Stimulated activated CD4-positive, alpha-beta T cell treated with anti-CD3 and anti-CD28 coated beads, Interleukin-1b, Interleukin-23, amount 100 ng/mL, for 24 hours (primary cell): ENCODE measurements at regions not wholly inside any gene's neighbourhood (a gene's known extent, or its start where the extent isn't known, plus 50 kb on each side); places are given as distances from the start of the nearest gene placed in this dataset.
"Not testable (repeated sequence)": the region's sequence is repeated elsewhere in the genome, so short reads cannot be mapped to it uniquely, and the experiment has no call there.

Experiments
- DNase-seq, 4 experiments: peaks; one replicate each; pipeline ENCODE4 v3.0.0-alpha.2; 2020; ENCODE audit warnings: low read depth in 4 of 4, low spot score in 1 of 4

DNA sequence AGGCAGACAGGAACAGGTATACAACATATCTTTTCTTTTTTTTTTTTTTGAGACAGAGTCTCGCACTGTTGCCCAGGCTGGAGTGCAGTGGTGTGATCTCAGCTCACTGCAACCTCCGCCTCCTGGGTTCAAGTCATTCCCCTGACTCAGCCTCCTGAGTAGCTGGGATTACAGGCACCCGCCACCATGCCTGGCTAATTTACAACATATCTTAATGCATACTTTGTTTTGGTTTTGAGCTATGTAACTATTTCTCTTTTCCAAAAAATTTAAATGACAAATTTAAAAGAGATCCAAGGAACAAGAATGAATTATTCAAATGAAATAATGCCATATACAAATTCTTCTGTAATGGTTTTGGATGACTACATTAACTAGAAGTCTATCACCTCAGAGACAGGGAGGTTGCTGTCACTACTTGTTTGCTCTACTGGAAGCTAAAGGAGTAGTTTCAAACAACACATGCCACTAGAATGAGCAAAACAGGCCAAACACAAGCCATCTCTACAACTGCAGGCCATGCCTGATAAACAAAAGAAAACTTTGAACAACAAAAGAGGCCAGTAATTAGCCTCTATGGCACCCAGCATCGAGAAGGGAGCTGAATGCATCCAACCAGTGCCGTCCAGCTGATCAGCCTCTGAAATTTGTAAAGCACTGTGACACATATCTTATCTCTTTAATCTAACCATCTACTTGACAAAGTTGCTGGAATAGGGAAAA, 133.6 kb upstream of the VOPP1 start:
- DNase-seq, result not testable (repeated sequence)

DNA sequence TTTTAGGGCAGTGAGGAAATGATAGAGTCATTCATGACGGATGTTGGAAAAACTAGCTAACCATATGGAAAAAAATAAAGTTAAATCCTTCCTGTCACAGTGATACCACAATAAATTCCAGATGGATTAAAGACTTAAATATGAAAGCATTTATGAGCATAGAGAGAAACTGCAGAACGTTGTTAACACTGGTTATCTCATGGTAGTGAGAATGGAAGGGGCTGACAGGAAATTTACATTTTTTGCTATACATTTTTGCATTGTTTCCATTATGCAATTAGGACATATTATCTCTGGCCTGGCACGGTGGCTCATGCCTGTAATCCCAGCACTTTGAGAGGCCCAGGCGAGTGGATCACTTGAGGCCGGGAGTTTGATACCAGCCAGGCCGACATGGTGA, 130.5 kb upstream of the VOPP1 start:
- not testable (repeated sequence) for DNase-seq

DNA sequence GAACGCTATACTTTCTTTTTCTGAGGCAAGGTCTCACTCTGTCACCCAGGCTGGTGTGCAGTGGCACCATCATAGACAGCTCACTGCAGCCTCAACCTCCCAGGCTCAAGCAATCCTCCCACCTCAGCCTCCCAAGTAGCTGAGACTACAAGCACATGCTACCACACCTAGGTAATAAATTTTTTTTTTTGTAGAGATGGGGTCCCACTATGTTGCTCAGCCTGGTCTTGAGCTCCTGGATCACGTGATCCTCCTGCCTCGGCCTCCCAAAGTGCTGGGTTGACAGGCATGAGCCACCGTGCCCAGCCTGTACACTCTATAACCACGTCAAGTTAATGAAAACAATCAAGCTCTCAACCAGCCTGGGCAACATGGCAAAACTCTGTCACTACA, 127.1 kb upstream of the VOPP1 start:
- DNase-seq, result not testable (repeated sequence)

DNA sequence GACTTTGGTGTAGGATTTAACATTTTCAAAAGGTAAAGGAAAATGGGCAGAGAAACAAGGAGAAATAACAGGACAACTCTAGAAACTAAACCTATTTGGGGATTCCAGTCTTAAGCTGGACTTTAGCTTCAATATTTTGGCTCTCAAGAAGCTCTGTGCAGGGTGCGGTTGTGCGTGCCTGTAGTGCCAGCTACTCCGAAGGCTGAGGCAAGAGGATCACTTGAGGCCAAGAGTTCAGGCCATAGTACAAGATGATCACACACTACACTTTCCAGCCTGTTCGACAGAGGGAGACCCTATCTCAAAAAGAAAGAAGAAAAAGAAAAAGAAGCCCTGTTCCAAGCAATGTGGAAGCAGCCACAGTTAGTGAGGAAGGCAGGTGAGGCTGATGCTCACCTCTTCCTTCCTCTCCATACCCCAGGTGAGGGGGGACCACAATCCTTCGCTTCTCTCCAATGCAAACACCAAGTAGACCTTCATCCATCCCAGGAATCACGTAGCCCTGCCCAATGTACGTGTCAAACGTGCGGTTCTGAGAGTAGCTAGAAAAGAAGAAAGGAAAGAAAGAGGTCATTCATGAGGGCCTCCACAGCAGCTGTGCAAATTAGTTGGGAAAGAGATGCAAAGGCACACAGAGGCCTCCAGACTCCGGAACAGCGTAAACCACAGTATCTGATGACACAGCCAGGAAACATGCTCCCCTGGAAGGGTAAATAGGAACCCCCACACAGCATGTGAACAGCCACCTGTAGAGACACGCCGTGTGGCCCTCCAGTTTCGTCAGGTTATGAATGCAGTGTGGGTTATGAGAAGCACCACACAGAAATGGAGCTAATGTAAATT, 126.5 kb upstream of the VOPP1 start:
- not testable (repeated sequence) for DNase-seq

DNA sequence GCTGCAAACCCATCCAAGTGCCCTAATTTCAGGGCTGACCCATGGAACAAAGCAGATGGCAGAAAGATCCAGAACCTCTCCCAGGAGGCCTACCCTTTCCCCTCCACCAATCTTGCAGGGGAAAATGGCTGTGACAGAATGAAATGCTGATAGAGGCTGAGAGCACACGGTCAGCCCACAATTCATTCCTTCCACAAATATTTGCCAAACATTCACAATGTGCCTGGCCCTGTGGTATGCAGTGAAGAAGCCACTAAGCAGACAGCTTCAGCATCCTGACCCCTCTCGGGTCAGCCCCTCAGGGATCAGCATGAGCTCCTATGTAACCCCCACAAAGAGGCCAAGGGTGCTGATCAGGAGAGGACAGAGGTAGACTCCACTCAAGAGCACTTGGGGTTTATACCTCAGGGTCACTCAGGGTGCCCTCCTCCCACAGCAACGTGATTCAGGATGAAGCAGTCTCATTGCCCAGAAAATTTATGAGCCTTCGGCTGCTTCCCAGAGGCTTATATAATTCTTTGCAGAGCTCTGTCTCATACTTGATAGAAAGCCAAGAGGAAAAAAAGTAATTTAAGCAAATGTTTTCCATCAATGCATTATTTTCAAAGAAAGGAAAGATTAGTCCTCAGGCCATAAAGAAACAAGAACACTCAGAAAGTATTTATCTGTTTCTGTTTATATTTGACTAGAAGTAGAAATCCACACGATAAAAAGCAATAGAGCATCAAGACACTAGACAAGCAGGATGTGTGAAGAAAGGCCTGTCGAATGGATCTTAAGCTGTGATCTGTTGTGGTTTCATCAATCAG, 123.8 kb upstream of the VOPP1 start:
- DNase-seq, result not testable (repeated sequence)

DNA sequence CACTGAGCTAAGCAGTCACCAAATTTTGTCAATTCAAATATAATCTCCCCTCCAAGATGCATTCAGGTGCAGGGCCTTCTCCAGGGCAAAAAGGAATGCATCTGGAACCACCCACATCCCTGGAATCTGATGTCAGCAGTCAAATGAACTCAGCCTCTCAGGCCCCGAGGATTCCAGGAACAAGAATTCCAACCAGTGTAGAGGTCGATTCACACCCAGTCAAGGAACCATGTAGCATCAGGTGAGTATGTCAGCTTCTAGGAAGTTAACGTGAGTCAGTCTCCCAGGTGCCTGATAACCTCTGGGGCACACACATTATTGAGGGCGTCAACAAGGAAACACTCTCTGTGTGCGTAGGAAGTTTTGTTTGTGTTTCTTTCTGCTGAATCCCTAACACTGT, 122.2 kb upstream of the VOPP1 start:
- DNase-seq, result not testable (repeated sequence)

DNA sequence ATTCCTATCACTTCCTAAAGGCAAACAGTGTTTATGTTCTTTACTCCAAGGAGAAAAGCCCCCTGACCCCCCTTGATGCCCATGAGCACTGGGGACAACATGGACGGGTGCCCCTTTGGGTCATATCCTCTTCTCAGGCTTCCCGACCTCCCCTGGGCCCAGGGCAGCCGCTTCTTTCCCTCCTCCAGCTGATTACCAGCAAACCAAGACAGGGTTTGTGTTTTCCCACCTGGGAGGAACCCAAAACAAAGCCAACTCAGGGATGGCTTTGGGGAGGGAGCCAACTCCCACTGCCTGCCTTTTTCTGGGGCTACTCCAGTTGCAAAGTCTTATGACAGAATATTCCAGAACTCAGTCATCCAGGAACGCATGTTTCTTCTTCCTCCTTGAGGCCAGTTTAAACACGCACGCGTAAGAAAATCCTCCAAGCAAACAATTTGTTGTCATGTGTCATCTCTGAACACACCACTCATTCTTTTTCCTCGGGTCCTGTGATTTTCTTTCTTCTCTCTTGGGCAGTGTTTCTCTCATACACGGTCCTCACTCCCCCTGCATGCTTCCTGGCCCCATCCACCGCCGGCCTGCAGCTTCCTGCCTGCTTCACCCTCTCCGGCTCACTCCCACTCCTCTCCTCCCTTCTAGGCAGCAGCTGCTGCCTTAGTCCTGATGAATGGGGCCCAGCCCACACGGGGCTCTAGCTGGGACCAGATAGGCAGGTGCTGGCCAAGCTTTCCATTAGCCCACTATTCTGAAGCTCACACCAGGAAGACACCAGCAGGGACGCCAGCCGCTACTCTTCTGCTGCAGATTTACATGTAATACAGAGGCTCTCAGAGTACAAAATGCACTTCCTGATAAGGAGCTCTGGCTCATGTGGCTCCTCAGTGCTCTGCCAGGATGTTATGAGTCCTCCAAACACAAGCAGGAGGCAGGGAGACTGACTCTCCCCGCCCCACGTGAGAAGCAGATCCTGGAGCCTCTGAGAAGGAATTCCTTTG, 116.7 kb upstream of the VOPP1 start:
- DNase-seq, result not testable (repeated sequence)

DNA sequence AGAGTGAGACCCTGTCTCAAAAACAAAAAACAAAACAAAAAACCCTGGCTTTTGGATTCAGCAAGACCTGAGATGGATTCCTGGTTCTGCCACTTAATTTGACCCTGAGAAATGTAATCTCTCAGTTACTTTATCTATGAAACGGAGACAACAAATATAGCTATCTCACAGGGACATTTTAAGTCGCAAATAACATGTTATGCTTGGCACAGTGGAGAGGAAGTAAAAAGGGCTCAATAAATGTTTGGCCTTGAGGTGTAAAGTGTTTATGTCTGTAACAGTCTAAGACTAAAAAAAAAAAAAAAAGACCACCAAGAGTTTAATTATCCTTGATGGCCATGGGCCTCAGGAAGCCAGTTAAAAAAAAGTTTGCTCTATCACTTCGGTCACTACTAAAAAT, 116.0 kb upstream of the VOPP1 start:
- not testable (repeated sequence) for DNase-seq

DNA sequence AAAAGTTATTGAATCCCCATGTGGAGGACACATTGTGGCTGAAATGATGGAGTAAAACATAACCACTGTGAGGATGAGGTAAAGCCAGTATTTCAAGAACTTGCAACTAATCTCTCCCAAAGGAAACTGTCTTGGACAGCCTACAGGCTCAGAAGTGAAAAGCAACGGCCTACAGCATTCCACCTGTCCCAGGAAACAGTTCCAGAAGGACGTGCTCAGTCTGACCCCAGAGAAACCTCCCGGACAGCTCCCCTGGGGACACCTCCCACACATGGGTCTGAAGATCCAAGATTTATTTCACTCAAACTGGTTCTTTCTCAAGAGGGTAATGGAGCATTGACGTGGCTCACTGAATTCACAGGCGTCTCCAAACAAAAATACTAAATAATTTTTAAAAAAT, 115.0 kb upstream of the VOPP1 start:
- DNase-seq, result not testable (repeated sequence)

DNA sequence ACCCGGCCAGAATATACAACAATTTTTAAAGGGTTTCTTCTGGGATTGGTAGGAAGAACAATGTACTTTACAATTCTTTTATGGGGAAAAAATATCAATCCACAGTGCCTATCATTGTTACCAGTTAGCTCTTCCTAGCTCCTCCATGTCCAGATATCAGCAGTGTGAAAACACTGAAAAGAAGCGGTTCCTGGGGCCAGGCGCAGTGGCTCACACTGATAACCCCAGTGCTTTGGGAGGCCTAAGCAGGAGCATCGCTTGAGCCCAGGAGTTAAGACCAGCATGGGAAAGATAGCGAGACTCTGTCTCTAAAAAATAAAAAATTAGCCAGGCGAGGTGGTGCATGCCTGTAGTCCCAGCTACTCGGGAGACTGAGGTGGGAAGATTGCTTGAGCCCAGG, 114.5 kb upstream of the VOPP1 start:
- not testable (repeated sequence) for DNase-seq

DNA sequence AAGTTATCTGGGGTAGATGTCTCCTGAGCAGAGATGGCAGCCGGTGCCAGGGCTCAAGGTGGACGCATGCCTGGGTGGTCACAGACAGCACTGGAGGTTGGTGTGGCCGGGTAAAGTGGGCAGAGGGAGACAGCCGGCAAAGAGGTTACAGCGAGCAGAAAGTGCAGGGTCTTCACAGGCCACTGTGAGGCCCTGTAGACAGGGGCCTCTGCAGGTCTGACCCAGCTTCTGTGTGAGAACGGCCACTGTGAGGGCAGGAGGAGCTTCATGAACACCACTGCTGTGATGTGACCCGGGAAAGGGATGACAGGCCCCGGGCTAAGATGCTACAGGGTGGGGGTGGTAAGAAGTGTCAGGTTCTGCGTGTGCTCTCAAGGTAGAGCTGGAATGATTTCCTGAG, 111.2 kb upstream of the VOPP1 start:
- DNase-seq, result not testable (repeated sequence)

DNA sequence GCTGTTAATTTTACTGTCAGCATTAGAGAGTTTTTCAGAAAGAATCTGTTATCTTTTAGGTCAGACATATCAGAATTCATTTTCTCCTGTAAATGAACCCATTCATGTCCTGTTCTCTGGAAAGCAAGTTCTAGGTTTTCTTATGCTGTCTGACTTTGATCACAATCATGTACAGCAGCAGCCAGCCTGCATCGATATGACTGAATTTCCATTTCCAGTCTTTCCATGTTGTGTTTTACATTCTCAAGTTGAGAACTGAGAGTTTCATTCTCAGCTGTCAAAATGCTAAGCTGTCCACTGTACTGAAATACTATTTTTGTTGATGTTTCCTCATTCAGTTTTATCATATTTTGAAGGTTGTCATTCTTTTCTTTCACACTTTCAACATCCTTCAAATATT, 103.3 kb upstream of the VOPP1 start:
- DNase-seq, result not testable (repeated sequence)

DNA sequence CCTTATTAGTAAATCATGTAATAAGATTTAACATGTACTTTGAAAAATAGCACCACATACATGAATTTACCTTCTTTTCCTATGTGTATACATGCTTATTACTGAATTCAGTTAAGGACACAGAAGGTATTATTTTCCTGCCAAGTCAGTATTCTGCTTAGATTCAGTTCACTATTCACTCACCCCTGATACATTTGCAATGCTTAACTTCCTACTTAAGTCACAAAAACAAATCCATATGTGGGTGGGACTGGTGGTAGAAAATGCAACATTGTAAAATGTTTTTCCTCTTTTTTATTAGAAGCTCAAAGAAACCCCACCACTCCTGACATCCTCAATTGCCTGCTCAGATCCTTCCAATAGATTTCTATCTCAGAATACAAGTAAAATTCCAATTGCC, 101.2 kb upstream of the VOPP1 start:
- DNase-seq, result not testable (repeated sequence)

DNA sequence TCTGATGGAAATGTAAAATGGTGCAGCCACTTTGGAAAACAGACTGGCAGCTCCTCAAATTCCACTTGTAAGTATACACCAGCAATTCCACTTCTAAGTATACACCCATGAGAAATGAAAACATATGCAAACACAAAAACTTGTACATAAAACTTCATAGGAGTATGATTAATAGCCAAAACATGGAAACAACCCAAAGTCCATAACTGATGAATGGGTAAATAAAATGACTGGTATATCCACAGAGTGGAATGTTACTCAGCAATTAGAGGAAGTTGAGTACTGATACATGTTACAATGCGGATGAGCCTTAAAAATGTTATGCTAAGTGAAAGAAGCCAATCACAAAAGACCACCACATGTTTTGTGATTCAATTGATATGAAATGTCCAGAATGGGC, 99.8 kb upstream of the VOPP1 start:
- not testable (repeated sequence) for DNase-seq

DNA sequence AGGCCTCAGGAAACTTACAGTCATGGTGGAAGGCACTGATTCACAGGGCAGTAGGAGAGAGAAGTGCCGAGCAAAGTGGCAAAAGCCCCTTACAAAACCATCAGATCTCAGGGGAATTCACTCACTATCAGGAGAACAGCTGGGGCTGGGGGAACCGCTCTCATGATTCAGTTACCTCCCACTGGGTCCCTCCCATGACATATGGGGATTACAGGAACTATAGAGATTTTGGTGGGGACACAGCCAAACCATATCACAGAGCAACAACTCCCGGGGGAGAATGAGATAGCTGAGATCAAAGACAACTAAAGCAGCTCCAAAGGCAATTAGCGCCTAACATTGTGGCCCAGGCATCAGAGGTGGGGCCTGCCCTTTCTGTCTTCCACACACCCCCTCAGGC, 85.4 kb upstream of the VOPP1 start:
- no peak for DNase-seq

DNA sequence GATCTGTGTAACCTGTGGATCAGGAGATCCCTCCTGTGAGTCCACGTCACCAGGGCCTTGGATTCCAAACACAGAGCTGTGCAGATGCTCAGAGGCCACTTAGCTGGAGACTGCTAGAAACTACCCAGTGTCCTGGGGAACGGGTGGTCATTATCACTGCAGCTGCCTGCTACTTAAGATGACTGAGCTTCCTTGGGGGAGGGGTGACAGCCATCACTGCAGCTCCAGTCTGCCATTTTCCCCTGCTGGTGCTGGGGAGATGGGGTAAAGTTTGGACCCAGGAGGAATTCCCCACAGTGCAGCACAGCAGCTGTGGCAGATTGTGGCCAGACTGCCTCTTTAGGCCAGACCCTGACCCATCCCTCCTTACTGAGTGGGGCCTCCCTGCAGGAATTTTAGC, 78.8 kb upstream of the VOPP1 start:
- DNase-seq, result no peak

DNA sequence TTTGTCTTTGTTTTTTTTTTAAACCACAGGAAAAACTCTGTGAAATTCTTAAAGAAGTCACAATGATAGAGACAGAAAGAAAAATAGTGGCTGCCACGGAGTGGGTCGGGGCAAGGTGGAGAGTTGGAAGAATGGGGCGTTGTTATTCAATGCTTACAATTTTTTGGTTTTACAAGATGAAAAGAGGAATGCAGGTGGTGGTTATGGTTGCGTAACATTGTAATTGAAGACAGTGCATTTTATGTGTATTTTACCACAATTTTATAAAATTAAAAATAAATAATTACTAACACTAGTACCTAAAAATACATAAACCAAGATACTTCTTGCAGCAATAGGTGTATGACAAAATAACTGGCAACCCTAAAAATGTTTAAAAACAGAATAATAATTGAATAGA, 76.9 kb upstream of the VOPP1 start:
- DNase-seq, result no peak

DNA sequence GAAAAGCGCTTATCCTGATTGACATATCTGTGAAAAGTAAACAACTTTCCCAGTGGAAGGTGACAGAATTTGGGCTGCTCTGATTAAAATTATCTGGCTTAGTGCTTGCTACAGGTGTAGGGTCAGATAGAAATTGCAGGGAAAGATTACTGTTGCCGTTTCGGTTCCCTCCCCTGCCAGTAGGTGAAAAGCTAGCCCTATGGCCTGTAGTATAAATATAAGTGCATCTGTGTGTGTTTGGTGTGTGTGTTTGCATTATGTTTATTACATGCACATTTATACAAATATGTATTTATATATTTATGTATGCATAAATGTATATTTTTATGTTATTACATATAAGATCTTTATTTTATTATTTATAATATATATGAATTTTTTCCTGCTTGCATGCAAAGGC, 72.3 kb upstream of the VOPP1 start:
- no peak for DNase-seq

DNA sequence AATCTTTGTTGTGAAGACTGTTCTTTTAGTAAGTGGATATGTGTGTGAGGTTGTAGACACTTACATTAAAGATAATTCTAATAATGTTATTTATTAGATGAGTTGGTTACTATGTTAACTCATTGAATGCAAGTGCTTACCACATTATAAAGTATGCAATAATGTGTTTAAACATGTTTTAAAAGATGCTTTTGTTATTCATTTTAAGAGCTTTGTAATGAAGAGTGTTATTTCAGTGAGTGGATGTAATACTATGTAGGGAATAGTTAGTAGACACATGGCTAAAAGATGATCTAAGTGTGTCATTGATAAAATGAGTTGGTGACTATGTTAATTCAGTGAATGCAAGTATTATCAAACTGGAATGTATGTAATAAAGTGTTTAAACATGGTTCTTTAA, 70.0 kb upstream of the VOPP1 start:
- no peak for DNase-seq

DNA sequence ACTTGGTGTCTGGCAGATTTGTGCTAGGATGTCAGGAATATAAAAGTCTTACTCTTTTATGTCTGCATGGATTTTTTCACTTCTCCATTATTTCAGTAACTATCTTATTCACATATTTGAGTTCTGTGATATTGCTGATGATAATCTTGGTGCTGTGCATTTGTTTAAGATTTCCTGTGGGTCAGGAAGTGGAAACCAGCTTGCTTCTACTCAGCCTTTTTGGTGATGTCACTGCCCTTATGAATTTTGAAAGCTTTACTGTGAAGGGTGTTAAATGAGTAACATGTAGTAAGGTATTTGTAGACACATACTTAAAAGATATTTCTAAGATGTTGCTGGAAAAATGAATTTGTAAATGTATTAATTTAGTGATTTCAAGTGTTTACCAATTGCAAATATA, 69.5 kb upstream of the VOPP1 start:
- no peak for DNase-seq
